Chondrocyte (in vitro differentiated cells): ENCODE measurements at regions not wholly inside any gene's neighbourhood (a gene's known extent, or its start where the extent isn't known, plus 50 kb on each side); places are given as distances from the start of the nearest gene placed in this dataset.

Experiments
- DNase-seq: peaks from one replicate; pipeline ENCODE4 v3.0.0; 2021; ENCODE audit warnings: mixed read lengths, low spot score
- H3K27ac Mint-ChIP-seq: one replicate; pipeline ENCODE4 v1.8.0; 2021; ENCODE audit warnings: mild to moderate bottlenecking, moderate library complexity, mixed read lengths; ENCODE audit not compliant: unreplicated experiment
- H3K27me3 Mint-ChIP-seq: 2 replicates; pipeline ENCODE4 v1.8.0; 2021; ENCODE audit warnings: low read depth, mixed read lengths
- H3K36me3 Mint-ChIP-seq: 2 replicates; pipeline ENCODE4 v1.8.0; 2021; ENCODE audit warnings: low read depth, mixed read lengths
- H3K4me1 Mint-ChIP-seq: 2 replicates; pipeline ENCODE4 v1.8.0; 2021; ENCODE audit warnings: low read depth, mild to moderate bottlenecking, mixed read lengths
- H3K4me3 Mint-ChIP-seq: one replicate; pipeline ENCODE4 v1.8.0; 2021; ENCODE audit warnings: mild to moderate bottlenecking, moderate library complexity, mixed read lengths; ENCODE audit not compliant: unreplicated experiment
- H3K9me3 Mint-ChIP-seq: 2 replicates; pipeline ENCODE4 v1.8.0; 2021; ENCODE audit warnings: low read depth, mixed read lengths
- CTCF ChIP-seq: fragments of 200-600 bp; sonication (generic); IDR thresholded peaks from 2 replicates; pipeline ENCODE4 v1.5.0; 2021; ENCODE audit warnings: antibody characterized with exemption, mild to moderate bottlenecking, moderate library complexity

- Mint-ChIP-seq H3K27me3 (peaks cover 9% of the 10 kb centered on the region), H3K27ac (no peak overlapping the region), H3K9me3 (no peaks in the 10 kb centered on the region), H3K4me3 (no peak overlapping the region), H3K4me1 (peaks cover 10% of the 10 kb centered on the region), H3K36me3 (peaks cover 3% of the 10 kb centered on the region)
- no peak for DNase-seq
- TF ChIP-seq CTCF: no peak
Observed at GRCh38 chr12:124093297-124093696, 120.3 kb downstream of the ZNF664 start.

- TF ChIP-seq CTCF: no peak
- no peak overlapping the region for H3K4me3 Mint-ChIP-seq
- no peaks in the 10 kb centered on the region for H3K9me3 Mint-ChIP-seq
- peaks cover 17% of the 10 kb centered on the region for H3K27me3 Mint-ChIP-seq
- peaks cover 3% of the 10 kb centered on the region for H3K36me3 Mint-ChIP-seq
- H3K27ac Mint-ChIP-seq: no peak overlapping the region
- DNase-seq: no peak
- H3K4me1 Mint-ChIP-seq: peaks cover 19% of the 10 kb centered on the region
Observed at GRCh38 chr12:124094188-124094587, 121.2 kb downstream of the ZNF664 start.

- H3K4me1 Mint-ChIP-seq: peaks cover 19% of the 10 kb centered on the region
- peaks cover 22% of the 10 kb centered on the region for H3K27me3 Mint-ChIP-seq
- no peak for TF ChIP-seq CTCF
- no peaks in the 10 kb centered on the region for H3K9me3 Mint-ChIP-seq
- DNase-seq: no peak
- no peak overlapping the region for H3K4me3 Mint-ChIP-seq
- H3K27ac Mint-ChIP-seq: no peak overlapping the region
- peaks cover 3% of the 10 kb centered on the region for H3K36me3 Mint-ChIP-seq
Observed at GRCh38 chr12:124094733-124095132, 121.7 kb downstream of the ZNF664 start.

GRCh38 chr12:124096109-124096508 lies 123.1 kb downstream of the ZNF664 start:
- Mint-ChIP-seq H3K4me3 (no peak overlapping the region), H3K9me3 (no peaks in the 10 kb centered on the region), H3K27me3 (peaks cover 24% of the 10 kb centered on the region), H3K4me1 (peaks cover 19% of the 10 kb centered on the region), H3K36me3 (peaks cover 3% of the 10 kb centered on the region), H3K27ac (no peak overlapping the region)
- no peak for DNase-seq
- TF ChIP-seq CTCF: no peak

GRCh38 chr12:124096869-124097434 lies 123.9 kb downstream of the ZNF664 start:
- peaks cover 3% of the 10 kb centered on the region for H3K36me3 Mint-ChIP-seq

More at GRCh38 chr12:124096869-124097434, 123.9 kb downstream of the ZNF664 start:
- Mint-ChIP-seq H3K9me3 (no peaks in the 10 kb centered on the region), H3K4me3 (no peak overlapping the region), H3K27me3 (peaks cover 25% of the 10 kb centered on the region), H3K27ac (no peak overlapping the region), H3K4me1 (peaks cover 19% of the 10 kb centered on the region)
- no peak for TF ChIP-seq CTCF
- DNase-seq: no peak
